ENCODE measurements at regions not wholly inside any gene's neighbourhood (a gene's known extent, or its start where the extent isn't known, plus 50 kb on each side); places are given as distances from the start of the nearest gene placed in this dataset.

GRCh38 chrX:67780694-67781109 is 236.9 kb downstream of the AR start:
- Histone ChIP-seq H3K4me3 (no peak overlapping the region), H3K27ac (peak overlapping the region in 4 of 5 donors; percentile 20 to 66 (median 46)), H3K9me3 (no peaks in the 10 kb centered on the region), H3K36me3 (no peaks in the 10 kb centered on the region), H3K27me3 (no peaks in the 10 kb centered on the region), H3K4me1 (no peaks in the 10 kb centered on the region)
- DNase-seq, result peak; percentile 36 to 73
- TF ChIP-seq POLR2A (IDR thresholded peaks at IDR 0.05), result no peak
- TF ChIP-seq CTCF (IDR thresholded peaks at IDR 0.05), result no peak
- no peak for TF ChIP-seq EP300 (IDR thresholded peaks at IDR 0.05)
- peak in 1 of 3 donors; percentile 30 for TF ChIP-seq POLR2AphosphoS5 (IDR thresholded peaks at IDR 0.05)
- intact Hi-C loops (cut with DNase I; ENCODE audit: low total_unique reads), result no loop called here
- 7 to 18% (median 12%) methylated on average over 2 of the region's 2 CpGs for WGBS, 5 donors

- no peak for DNase-seq
- no peak for TF ChIP-seq POLR2AphosphoS5 (IDR thresholded peaks at IDR 0.05)
- TF ChIP-seq CTCF (IDR thresholded peaks at IDR 0.05), result peak in 1 of 7 experiments; percentile 3
- no peaks in the 10 kb centered on the region for H3K36me3 ChIP-seq
- no peaks in the 10 kb centered on the region for H3K9me3 ChIP-seq
- H3K4me1 ChIP-seq, result no peaks in the 10 kb centered on the region
- WGBS, 5 donors, result 36 to 63% (median 43%) methylated on average over 3 of the region's 3 CpGs
- peak overlapping the region in 3 of 5 donors; percentile 35 to 56 (median 37) for H3K27ac ChIP-seq
- H3K27me3 ChIP-seq, result no peaks in the 10 kb centered on the region
- no peak overlapping the region for H3K4me3 ChIP-seq
- intact Hi-C loops (cut with DNase I; ENCODE audit: low total_unique reads), result no loop called here
Observed at GRCh38 chrX:67781132-67781531, 237.3 kb downstream of the AR start.

GRCh38 chrX:67784712-67785111 is 240.9 kb downstream of the AR start:
- TF ChIP-seq CTCF (IDR thresholded peaks at IDR 0.05) (no peak), POLR2A (IDR thresholded peaks at IDR 0.05) (no peak), POLR2AphosphoS5 (IDR thresholded peaks at IDR 0.05) (no peak), EP300 (IDR thresholded peaks at IDR 0.05) (no peak)
- H3K9me3 ChIP-seq, result no peaks in the 10 kb centered on the region
- no peaks in the 10 kb centered on the region for H3K36me3 ChIP-seq
- no peaks in the 10 kb centered on the region for H3K4me1 ChIP-seq
- no peak overlapping the region for H3K27ac ChIP-seq
- 34 to 63% (median 57%) methylated on average over 2 of the region's 2 CpGs for WGBS, 5 donors
- H3K4me3 ChIP-seq, result no peak overlapping the region
- intact Hi-C loops (cut with DNase I; ENCODE audit: low total_unique reads), result no loop called here
- no peak for DNase-seq
- H3K27me3 ChIP-seq, result no peaks in the 10 kb centered on the region

- Histone ChIP-seq H3K27ac (no peak overlapping the region), H3K9me3 (no peaks in the 10 kb centered on the region), H3K4me3 (no peak overlapping the region), H3K27me3 (no peaks in the 10 kb centered on the region), H3K4me1 (no peaks in the 10 kb centered on the region), H3K36me3 (no peaks in the 10 kb centered on the region)
- intact Hi-C loops (cut with DNase I; ENCODE audit: low total_unique reads), result no loop called here
- DNase-seq, result no peak
- TF ChIP-seq EP300 (IDR thresholded peaks at IDR 0.05) (no peak), POLR2A (IDR thresholded peaks at IDR 0.05) (no peak), CTCF (IDR thresholded peaks at IDR 0.05) (no peak), POLR2AphosphoS5 (IDR thresholded peaks at IDR 0.05) (no peak)
- 54 to 78% (median 67%) methylated on average over 2 of the region's 2 CpGs for WGBS, 5 donors
Observed at GRCh38 chrX:67787196-67787595, 243.4 kb downstream of the AR start.
